HG02885 (cell line): ENCODE measurements at regions not wholly inside any gene's neighbourhood (a gene's known extent, or its start where the extent isn't known, plus 50 kb on each side); places are given as distances from the start of the nearest gene placed in this dataset.

Source experiments
- ATAC-seq: cut with Tn5 transposase; IDR thresholded peaks from one replicate; pipeline ENCODE4 v1.9.1; 2021; ENCODE audit warnings: mild to moderate bottlenecking; ENCODE audit not compliant: unreplicated experiment, poor library complexity

DNA sequence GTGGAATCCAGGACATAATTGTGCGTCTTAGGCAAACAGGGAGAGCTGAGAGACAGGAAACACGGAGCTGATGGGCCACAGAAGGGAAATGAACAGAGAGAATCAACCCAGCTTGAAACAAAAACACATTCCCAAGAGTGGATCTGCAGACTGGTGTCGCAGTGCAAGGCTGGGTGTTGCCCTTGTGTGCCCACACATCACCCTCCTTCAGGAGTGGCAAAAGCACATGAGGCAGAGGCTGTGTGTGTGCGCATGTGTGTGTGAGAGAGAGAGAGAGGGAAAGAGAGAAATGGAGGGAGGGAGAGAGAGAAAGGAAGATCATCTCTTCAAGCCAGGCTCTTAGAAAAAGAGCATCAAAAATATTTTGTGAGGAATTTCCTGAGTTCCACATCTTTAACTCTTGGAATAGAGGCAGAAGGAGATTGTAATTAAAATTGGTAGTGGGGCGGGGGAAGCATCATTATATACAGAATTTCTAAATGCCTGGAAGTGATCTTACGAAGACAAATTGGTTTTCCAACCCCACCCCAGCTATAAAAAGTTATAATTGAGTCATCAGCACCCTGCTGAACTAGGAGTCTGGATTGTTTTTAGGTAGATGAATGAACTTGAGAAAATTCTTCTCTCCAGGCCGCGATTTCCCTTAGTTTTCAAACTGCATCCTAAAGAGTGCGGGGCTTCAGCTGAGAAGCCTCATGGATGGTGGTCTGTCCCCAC, 480.7 kb downstream of the NPHP4 start:
- ATAC-seq = no peak

DNA sequence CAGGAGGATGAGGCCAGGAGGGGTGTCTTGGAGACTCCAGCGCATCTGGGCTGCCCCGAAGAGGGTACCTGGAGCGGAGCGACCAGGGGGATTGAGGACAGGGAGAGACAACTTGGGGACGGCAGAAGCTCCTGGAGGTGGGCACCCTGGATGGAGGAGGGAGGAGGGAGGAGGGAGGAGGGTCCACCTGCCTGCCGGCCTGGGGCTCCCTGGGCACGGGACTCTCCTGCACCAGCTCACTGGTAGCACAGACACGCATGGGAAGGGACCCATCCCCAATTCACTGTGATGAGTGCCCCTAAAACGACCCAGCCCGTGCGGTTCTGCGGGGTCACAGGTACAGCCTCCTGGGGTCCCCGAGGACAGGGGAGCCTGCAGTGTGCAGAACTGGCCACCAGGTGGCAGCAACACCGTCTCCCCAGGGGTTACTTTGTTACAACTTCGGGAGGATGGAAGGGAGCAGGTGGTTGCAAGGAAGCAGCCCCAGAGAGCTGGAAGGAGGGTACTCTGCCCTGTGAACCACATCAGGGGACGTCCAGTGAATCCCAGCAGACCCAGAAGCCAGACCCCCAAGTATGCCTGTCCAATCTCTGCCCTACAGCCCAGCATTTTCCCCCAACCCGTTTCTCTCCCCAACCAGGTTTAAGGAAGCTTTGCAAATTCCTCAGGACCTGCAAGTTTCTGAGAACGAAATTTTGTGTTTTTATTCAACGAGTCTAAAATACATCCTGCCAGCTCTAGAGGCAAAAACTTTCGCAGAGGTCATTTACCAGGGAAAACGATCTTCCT, 482.4 kb downstream of the NPHP4 start:
- no peak for ATAC-seq

DNA sequence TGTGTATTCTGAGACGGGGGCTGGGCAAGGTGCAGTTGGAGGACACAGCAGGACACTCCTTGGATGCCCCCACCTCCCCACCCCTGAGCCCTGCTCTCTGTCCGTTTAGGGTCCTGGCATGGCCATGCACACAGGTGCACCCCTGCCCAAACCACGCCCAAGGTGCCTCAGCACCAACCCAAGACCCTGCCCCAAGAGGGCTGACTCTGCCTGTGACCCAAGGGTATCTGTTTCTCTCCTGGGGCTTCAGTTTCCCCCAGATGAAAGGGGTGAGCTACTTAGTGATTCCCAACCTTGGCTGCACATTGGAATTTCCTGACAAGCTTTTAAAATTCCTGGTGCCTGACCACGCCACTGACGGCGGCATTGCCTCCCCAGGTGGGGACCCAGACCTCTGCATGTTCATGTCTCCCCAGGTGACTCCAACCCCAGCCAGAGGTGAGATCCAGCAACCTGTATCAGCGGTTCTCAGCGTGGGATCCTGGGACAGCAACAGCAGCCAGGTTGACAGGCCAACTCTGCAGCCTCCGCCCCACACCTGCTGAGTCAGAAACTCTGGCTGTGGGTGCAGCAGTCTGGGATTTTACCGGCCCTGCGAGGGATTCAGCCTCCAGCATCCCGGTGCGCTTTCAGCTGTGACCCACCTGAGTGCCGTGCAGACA, 483.4 kb downstream of the NPHP4 start:
- ATAC-seq = no peak

GRCh38 chr1:5507340-5507739, 484.9 kb downstream of the NPHP4 start:
- ATAC-seq = no peak

DNA sequence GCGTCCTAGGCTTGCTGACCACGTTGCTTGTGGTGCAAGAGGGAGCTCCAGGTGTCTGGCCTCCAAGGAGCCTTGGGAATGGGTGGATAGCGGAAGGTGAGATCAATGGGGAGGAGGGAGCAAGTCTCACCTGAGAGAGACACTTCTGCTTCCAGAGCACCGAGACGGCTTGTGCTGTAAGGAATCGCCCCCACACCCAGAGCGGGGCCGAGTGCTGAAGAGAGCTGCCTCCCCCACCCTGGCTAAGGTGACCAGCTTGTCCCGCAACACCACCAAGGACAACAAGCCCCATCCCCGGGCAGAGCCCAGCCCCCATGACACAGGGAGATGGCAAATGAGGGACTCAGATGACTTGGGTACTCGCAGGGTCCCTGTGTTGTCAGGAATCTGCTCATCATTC, 485.6 kb downstream of the NPHP4 start:
- ATAC-seq = no peak

- ATAC-seq = no peak
These were observed 486.3 kb downstream of the NPHP4 start for GRCh38 chr1:5505944-5506343.

DNA sequence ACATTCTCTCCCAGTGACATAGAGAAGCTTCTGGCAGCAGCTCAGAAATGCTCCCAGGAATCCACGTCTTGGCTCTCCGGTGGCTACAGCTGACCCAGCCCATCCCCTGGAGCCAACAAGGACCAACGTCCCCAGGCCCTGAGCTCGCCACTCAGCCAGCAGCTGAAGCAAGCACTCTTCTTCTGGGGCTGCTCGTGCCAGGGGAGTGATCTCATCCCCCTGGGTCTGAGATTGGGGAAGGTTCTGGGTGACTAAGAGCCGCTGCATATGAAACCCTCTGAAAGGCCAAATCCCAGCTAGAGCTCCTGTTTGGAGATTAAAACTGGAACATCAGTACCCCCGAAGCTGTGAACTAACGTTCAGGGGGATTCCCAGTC, 487.9 kb downstream of the NPHP4 start:
- no peak for ATAC-seq

DNA sequence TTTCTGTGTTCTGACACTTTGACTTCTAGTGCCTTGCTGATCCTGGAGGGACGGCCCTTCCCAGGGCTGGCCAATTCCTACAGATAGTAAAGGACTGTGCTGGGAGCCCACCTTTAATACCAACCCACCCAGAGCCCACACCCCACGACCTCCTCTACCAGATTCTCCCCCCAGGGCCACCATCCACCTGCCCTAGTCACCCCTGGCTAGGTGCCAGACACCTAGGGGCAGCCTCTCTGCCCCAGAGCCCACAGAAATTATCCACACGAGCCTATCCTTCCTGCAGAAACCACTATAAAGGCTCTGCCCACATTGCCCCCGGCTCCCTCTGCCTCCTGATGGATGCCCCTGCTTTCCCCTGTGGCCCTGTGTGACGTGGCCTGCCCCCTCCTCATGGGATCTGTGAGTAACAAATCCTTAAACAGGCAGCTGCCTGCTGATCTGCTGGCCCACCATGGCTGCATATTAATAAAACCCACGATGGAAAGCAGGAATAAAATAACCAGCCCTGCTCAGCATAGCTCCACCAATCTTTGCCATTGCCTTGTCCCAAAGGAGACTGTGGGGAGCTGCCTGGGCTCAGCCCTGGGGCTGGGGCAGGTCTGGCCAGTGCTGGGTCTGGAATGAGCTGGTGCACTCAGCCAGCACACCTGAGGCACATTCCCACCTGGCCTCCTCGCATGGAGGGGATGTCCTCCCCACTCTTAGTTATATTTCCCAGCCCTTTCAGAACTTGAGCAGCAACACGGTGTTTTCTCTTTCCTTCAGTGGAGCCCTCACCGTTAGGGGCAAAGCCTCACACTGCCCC, 488.5 kb downstream of the NPHP4 start:
- no peak for ATAC-seq

DNA sequence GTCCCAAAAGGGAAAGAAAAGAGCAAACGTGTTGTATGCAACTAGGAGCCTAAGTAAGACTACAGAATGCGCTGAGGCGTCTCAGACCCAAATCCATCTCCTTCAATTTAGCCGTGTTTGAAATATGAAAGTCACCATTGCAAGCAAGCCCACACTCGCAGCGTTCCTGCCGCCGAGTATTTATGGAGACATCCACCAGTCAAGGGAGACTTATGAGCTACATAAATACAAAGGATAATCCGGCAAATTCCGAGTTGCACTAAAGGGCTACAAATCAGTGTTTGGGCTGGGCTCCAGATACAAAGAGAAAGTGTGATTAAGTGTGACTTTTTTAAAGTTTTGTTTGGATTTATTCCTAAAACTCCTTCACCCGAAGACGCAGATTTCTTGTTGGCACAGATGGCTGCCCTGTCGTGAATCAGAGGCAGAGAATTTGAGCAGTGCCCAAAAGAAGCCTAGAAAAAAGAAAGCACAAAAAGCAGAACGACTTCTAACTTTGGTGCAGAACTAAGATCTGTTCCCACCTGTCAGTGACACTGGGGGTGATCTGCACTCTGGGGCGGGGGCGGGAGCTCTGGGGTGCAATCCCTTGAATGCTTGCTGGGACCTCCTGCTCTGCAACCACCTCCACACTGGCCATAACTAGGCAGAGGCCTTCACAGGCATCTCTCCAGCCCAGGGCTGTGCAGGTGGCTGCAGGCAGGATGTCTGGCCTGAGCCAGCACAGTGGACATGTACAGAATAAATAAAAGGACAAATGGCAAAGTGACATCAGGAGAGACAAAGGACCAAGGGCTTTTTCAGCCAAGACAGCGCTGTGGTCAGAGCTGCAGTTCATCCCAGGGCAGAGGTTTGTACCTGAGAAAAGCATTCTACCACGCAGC, 489.7 kb downstream of the NPHP4 start:
- ATAC-seq = no peak

- no peak for ATAC-seq
These were observed 490.9 kb downstream of the NPHP4 start for GRCh38 chr1:5501206-5501930.

- no peak for ATAC-seq
These were observed 491.7 kb downstream of the NPHP4 start for GRCh38 chr1:5500541-5500940.

DNA sequence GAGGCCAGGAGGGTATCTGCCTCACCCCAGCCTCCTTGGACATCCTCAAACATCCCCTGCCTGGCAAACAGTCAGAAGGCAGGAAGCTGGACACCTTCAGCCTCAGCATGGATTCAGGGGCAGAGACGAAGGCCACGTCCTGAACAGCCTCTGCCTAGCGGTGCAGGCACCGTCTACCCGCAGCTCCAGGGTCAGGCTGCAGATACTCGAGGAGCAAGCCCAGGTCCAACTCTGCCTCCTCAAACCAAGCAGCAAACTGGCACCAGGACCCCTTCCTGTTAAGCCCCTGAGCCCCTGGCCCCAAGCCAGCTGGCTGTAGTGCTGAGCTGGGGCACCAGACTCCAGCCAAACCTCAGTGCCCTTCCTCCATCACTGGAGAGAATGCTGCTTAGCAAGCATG, 494.7 kb downstream of the NPHP4 start:
- no peak for ATAC-seq

GRCh38 chr1:5495596-5496410, 496.4 kb downstream of the NPHP4 start:
- no peak for ATAC-seq

GRCh38 chr1:5494518-5494917, 497.7 kb downstream of the NPHP4 start:
- no peak for ATAC-seq

DNA sequence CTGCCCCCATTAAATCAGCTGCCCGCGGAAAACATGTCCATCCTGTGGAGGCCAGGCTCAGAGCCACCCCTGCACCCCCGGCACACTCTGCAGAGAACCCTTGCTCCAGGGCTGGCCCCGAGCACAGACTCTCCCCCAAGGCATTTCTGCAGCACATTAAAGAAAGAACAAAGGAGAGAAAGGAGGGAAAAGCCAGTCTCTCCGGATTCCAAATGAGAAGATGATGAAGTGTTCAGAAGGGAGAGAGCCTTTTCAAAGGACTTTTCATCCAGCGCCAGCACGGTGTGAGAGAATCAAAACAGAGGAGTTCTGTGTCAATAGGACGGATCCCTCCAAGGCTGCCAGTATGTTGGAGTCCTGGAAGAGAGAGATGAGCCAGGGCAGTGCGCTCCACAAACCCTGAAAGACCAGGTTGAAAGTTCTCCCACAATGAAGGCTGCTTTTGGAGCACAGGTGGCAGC, 498.3 kb downstream of the NPHP4 start:
- no peak for ATAC-seq

GRCh38 chr1:5493275-5493674, 498.9 kb downstream of the NPHP4 start:
- ATAC-seq = no peak

DNA sequence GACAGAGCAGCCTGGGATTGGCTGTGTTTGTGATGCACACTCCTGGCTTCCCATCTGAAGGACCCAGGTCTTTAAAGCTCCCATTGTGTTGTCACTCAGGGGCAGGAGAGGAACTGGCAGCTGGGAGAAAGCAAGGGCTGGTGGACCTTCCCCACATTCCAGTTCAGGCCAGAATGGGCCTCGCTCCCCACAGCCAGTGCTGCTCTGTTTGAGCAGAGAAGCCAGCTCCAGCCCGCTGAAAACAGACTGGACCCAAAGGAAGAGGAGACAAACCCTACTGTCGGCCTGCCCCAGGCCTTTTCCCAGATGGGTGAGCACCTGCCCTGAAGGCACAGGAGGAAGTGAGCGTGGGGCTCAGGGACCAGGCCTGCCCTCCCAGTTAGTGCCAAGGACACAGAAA, 499.4 kb downstream of the NPHP4 start:
- no peak for ATAC-seq
